HL-60/S4 treated with retinoic acid at 250 ng/mL for 4 days and 3 days (cell line): ENCODE measurements at regions not wholly inside any gene's neighbourhood (a gene's known extent, or its start where the extent isn't known, plus 50 kb on each side); places are given as distances from the start of the nearest gene placed in this dataset.

Experiments
- in situ Hi-C: fragments of 300-500 bp; cut with MboI; formaldehyde crosslinking; loops from 2 replicates; pipeline ENCODE4 v1.7.0; 2022; ENCODE audit warnings: low sequenced_read_pairs

DNA sequence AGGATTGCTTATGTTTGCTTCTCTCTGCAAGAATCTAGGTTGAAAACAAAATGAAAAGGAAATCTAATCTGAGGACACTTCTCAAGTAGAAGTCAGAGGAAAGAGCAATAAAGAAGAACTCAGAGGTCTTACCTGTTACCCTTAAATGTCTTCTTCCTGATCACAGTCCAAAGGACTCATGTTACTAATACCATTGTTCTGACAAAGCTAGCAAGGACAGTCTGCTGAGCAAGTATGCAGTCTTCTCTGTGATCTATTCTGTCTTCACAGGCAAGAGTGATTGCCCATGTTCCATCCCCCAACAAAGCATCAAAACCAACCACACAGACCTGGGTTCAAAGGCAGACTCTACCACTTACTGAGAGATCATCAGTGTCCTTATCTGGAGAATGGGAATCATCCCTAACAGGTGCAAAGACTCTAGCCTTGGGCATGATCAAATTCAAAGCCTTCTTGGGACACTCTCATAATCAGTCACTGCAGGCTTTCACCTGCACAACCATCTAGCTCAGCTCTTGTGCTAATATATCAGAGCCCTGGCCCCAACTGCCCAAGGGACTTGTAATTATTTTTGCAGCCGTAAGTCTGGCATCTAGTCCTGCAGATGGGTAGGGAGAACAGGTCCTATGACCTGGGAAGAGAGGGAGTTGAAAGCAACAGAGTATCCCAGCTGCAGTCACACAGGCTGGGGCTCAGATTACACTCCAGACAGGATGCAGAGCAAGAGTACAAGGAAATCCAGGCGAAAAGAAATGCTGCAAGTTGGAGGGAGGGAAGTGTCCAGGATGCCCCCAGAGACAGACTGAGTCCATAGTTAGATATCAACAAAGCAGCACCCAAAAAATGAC lies 97.9 kb upstream of the NUDT4 start:
- in situ Hi-C loops = no loop called here

- in situ Hi-C loops = no loop called here
These were observed 90.6 kb upstream of the NUDT4 start for GRCh38 chr12:93287149-93287548.

GRCh38 chr12:93288626-93289025 lies 89.1 kb upstream of the NUDT4 start:
- in situ Hi-C loops = no loop called here

DNA sequence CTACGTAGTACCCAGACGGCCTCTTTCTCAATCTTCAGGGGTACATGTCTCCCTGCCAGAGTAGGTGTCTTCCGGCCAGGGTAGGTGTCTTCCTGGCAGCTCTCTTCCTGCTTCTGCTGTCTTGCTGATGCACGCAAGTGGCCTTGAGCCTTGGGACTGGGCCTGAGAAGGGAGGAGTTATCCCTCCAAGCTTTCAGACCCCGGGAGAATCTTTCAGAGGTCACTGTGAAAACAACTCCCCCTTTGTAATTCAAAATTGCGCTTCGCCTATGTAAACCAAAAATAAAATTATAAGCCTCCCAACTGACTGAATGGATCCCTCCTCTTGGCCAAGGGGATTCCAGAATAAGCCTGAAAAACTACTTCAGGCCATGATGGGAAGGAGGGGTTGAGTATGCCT lies 87.3 kb upstream of the NUDT4 start:
- in situ Hi-C loops = no loop called here

DNA sequence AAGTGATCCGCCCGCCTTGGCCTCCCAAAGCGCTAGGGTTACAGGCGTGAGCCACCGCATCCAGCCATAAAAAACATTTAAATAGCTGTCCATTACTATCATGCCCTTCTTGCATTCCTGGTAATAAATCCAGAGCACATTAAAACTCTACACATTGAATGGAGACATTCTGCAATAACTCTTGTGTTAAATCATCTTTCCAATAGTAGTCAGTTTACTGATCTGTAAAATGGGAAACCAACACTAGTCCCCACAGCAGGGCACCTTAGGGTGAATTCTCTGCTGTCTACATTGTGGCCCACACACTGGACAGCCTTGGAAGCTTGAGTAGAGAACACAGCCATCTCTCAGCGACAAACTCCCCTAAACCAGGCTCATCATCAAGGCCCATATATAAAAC lies 85.5 kb upstream of the NUDT4 start:
- in situ Hi-C loops = no loop called here

DNA sequence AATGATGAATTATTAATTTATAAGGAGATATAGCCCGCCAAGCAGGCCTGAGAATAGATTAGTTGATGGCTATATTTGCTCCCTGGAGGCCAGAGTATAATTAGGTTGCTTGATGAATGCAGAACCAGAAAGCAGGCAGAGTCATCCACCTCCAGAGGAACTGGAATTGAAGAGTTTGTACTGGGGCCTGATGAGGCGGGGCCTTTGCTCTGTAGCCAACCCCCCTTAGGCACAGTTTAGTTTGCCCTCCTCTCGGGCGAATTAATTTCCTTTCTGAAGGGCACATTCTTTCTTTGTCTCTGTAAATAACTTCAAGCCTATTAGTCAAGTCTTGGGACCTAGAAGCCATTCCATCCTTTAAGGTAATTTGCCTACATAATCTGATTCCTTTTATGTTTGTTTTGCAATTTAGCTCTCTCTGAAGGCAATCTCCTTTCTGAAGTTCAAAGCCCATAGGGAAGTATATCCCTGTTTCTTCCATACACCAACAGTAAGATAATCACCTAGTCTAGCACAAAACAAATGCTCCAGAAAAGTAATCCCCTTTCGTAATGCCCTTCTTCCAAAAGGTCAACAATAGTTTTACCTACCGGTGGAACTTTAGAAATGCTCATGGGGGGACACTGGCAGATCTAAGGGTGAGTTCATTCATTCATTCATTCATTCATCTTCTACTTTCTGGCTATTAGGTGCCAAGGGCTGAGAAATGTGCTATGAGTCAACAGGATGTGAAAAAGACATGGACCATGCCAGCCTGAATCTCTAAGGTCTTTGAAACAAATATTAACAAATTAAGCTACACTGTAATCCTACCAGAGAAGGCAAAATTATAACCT lies 84.8 kb upstream of the NUDT4 start:
- in situ Hi-C loops = no loop called here

DNA sequence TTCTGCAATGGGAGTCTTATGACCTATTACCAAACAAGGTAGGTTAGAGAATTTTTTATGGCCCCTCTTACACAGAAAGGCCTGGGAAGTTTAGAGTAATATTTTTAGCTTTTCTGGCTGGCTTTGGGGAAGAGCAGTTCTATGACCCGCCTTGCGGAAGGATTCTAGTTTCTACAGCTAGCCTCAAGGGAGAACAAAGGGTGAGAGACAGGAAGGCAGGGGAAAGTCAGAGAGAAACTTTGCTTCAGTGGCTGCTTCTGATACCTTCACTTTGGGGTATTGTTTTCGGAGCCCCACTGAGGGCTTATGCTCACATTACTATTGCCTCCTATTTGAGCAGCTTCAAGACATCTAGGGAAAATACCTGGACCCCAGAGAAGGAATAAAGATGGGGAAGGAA lies 80.7 kb upstream of the NUDT4 start:
- in situ Hi-C loops = no loop called here

DNA sequence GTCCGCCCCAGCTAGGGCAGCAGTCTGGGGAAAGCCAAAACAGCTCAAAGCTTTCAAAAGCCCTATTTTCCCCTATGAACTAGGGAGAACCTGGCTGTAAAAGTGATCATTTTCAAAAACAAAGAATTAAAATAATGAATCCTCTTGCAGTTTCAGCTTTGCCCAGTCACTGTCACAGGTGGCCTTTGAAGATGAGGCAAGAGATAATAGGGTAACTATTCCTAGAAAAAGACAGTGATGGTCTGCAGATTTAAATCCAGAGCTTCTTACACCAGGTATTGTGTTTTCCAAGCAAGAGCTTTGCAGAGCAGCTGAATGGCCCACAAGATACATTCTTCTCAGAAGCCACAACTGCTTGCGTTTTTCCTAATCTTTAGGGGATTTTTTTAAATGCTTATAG lies 80.2 kb upstream of the NUDT4 start:
- in situ Hi-C loops = no loop called here

- in situ Hi-C loops = no loop called here
These were observed 78.4 kb upstream of the NUDT4 start for GRCh38 chr12:93299262-93299846.

DNA sequence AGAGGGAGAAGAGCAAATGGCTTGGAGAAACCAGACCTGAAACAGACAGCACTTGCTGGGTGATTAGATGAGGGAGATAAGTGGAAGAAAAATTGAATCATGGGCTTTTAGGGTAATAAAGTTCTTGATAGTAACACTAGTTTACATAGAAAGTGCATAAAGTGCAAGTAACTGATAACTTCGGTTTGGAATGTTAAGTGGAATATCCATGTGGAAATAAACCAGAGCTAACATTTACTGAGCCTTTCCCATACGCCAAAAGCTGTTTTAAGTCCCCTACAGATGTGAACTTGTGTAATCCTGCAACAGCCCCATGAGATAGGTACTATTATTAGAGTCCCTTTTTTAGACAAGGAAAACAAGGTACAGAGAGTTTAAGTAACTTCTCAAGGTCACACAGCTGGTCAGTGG lies 77.1 kb upstream of the NUDT4 start:
- in situ Hi-C loops = no loop called here

DNA sequence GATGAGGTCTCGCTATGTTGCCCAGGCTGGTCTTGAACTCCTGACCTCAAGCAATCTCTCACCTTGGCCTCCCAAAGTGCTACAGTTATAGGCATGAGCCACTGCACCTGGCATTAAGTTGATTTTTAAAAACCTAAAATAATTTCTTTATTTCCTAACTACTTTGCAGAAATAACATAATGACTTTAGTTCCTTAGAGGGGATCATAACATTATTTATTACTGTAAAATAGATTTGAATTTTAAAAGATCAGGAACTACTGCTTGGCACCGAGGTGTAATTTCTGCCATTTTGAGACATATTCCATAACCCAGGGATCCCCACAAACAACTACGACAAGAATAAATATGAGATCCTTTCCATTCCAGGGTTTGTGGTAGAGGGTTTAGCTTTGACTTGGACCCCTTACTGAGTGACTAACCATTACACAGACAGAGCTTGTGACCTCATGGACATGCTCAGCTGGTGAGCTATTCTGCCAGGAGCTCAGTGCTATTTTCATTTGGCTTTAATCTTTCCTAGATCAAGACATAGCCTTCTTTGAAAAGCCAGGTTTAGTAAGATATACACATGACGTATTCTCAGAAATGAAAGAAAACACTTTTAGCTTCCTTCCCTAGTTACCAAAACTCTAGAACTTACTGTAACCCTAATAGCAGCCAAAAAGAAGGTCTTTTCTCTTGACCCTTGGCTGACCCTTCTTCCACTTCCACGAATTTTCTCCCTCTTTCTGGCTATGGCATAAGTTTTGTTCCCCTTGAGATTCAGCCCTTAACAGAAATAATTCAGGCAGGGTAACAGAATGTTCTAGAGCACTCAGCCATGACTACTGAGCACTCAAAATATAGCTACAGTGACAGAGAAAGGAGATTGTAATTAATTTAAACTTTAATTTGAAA lies 75.1 kb upstream of the NUDT4 start:
- in situ Hi-C loops = no loop called here

- in situ Hi-C loops = no loop called here
These were observed 71.1 kb upstream of the NUDT4 start for GRCh38 chr12:93306636-93307035.

DNA sequence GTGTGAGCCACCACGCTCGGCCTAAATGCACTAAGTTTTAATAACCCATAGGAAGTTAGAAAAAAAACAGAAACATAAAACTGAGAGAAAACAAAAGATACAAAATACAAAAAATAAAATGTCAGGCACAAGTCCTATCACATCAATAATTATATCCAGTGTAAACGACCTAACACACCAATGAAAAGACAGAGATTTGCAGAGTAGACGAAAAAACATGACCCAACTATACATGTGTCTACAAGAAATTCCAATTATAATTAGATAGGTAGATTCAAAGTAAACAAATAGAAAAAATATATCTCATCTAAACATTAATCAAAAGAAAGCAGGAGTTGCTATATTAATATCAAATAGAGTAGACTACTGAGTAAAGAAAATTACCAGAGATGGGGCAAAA lies 69.4 kb upstream of the NUDT4 start:
- in situ Hi-C loops = no loop called here

DNA sequence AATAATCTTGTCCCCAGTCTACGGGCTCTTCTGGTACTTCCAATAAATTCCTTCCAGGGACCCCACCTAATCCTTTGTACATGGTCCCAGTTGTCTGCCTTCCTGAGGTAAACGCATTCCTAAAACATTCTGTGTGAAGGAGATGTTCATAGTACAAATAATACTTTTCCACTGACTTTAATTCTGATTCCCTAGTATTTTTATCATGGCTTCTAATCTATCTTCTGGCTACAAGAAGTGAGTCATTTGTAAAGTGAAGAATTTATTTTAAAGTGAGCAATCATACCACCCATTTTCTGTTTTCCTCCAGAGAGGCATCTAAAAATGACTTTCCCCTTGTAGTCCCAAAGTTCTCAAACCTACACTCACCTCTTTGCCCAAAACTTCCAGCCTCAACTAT lies 65.9 kb upstream of the NUDT4 start:
- in situ Hi-C loops = no loop called here

DNA sequence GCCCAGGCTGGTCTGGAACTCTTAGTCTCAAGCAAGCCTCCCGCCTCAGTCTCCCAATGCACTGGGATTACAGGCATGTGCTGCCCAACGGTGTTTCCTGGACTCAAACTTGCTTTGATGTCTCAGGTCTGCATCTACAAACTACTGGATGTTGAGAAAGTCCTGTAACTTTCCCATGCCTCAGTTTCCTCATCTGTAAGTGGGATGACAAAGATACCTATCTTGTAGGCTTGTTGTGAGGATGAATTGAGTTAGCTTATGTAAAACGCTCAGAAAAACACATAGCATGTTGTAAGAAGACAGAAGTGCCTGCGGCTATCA lies 63.6 kb upstream of the NUDT4 start:
- in situ Hi-C loops = no loop called here

DNA sequence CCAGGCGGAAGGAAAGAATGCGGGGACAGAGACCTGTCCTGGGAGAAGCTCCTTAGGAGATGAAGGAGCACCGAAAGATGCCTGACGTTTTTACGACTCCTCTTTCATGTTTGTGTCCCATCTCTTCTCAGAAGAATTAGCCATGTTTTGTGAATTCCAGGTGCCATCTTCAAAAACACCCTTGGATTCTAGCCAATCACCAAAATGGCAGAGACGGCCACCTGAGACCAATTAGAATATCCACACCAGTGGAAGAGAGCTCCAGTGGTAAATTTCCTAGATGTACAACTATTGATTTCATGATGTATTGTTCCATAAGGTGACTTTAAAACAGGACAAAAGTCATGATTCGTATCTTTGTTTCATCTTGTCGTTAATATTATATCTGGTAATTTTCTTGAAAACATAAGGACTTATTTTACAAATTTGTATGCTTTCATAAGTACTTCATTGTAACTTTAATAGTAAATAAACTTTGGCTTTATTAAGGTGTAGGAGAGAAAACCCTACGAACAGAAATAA lies 62.3 kb upstream of the NUDT4 start:
- in situ Hi-C loops = no loop called here

- in situ Hi-C loops = no loop called here
These were observed 61.7 kb upstream of the NUDT4 start for GRCh38 chr12:93315907-93316622.

DNA sequence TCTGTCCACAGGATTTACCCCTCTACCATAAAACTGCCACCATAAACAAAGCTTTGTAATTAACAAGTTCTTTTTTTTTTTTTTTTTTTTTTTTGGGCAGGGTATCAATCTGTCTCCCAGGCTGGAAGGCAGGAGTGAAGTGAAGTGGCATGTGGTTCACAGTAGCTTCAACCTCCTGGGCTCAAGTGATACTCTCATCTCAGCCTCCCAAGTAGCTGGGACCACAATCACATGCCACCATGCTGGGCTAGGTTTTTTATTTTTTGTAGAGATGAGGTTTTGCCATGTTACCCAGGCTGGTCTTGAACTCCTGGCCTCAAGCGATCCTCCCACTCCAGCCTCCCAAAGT lies 61.1 kb upstream of the NUDT4 start:
- in situ Hi-C loops = no loop called here

DNA sequence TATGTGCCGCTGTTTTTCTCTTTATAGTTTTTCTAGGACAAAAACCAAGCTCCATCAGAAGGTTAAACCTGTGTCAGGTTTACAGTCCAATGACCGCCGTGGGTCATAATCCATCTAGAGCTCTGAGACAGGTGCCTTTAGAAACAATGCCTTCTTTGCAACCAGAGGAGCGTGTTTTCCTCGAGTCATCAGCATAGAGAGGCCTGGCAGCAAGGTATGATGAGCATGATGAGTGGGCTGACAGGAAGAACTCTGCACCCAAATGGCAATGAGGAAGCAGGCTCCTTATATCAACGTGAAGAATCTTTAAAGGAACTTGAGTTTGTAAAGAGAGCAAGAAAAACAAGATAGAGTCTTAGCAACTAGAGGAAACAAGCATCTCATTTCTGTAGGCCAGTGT lies 60.5 kb upstream of the NUDT4 start:
- in situ Hi-C loops = no loop called here
